GM23338 (cell line): ENCODE measurements at regions not wholly inside any gene's neighbourhood (a gene's known extent, or its start where the extent isn't known, plus 50 kb on each side); places are given as distances from the start of the nearest gene placed in this dataset.

ENCODE experiments used
- ATAC-seq: fragments of 200-7000 bp; cut with Tn5 transposase; 3 replicates; pipeline ENCODE4 v1.9.1; 2020
- DNase-seq: peaks from one replicate; pipeline ENCODE4 v3.0.0-alpha.2; 2015; ENCODE audit warnings: low spot score
- H2AFZ ChIP-seq: fragments of 200-600 bp; sonication (generic); 2 replicates; pipeline ENCODE4 v1.8.0; 2016; ENCODE audit warnings: antibody characterized with exemption, mild to moderate bottlenecking, moderate library complexity
- H3F3A ChIP-seq: fragments of 200-600 bp; sonication (generic); replicated peaks from 2 replicates; pipeline ENCODE4 v1.8.0; 2017; ENCODE audit warnings: antibody characterized with exemption, mixed run types, low read depth
- H3K27ac ChIP-seq: fragments of 200-600 bp; sonication (generic); 2 replicates; pipeline ENCODE4 v1.6.1; 2016; ENCODE audit warnings: low read depth
- H3K27me3 ChIP-seq: fragments of 200-600 bp; sonication (generic); 2 replicates; pipeline ENCODE4 v1.8.0; 2016; ENCODE audit warnings: mild to moderate bottlenecking, mixed run types, moderate library complexity; ENCODE audit not compliant: insufficient read depth
- H3K36me3 ChIP-seq: fragments of 200-600 bp; sonication (generic); 2 replicates; pipeline ENCODE4 v1.8.0; 2016; ENCODE audit warnings: mild to moderate bottlenecking; ENCODE audit not compliant: insufficient read depth
- H3K4me1 ChIP-seq: fragments of 200-600 bp; sonication (generic); 2 replicates; pipeline ENCODE4 v1.8.0; 2016; ENCODE audit warnings: mild to moderate bottlenecking, moderate library complexity; ENCODE audit not compliant: insufficient read depth
- H3K4me2 ChIP-seq: fragments of 200-600 bp; sonication (generic); 2 replicates; pipeline ENCODE4 v1.7.1; 2017; ENCODE audit warnings: mixed run types
- H3K4me3 ChIP-seq: fragments of 200-600 bp; sonication (generic); 2 replicates; pipeline ENCODE4 v1.6.1; 2016; ENCODE audit warnings: mixed run types
- H3K79me2 ChIP-seq: fragments of 200-600 bp; sonication (generic); replicated peaks from 2 replicates; pipeline ENCODE4 v1.8.0; 2017; ENCODE audit warnings: mild to moderate bottlenecking; ENCODE audit not compliant: insufficient read depth
- H3K9me2 ChIP-seq: fragments of 200-600 bp; sonication (generic); 2 replicates; pipeline ENCODE4 v1.8.0; 2017; ENCODE audit not compliant: insufficient read depth
- H4K20me1 ChIP-seq: fragments of 200-600 bp; sonication (generic); replicated peaks from 2 replicates; pipeline ENCODE4 v1.8.0; 2017; ENCODE audit warnings: mild to moderate bottlenecking; ENCODE audit not compliant: insufficient read depth
- H3K27ac Mint-ChIP-seq: 2 replicates; pipeline ENCODE4 v1.8.0; 2020; ENCODE audit warnings: inconsistent platforms, mild to moderate bottlenecking, moderate library complexity, mixed read lengths
- H3K27me3 Mint-ChIP-seq: 3 replicates; pipeline ENCODE4 v1.8.0; 2022; ENCODE audit warnings: low read depth, mild to moderate bottlenecking, moderate library complexity, mixed read lengths, inconsistent platforms; ENCODE audit not compliant: insufficient read depth, poor library complexity
- H3K36me3 Mint-ChIP-seq: 3 replicates; pipeline ENCODE4 v1.8.0; 2021; ENCODE audit warnings: low read depth, mild to moderate bottlenecking, inconsistent platforms, moderate library complexity, mixed read lengths
- H3K4me1 Mint-ChIP-seq: 3 replicates; pipeline ENCODE4 v1.8.0; 2020; ENCODE audit warnings: mild to moderate bottlenecking, inconsistent platforms, mixed read lengths
- H3K4me3 Mint-ChIP-seq: 3 replicates; pipeline ENCODE4 v1.8.0; 2021; ENCODE audit warnings: moderate library complexity, mild to moderate bottlenecking, inconsistent platforms, mixed read lengths
- H3K9me3 Mint-ChIP-seq: 3 replicates; pipeline ENCODE4 v1.8.0; 2020; ENCODE audit warnings: moderate library complexity, mild to moderate bottlenecking, inconsistent platforms, mixed read lengths
- CREB1 ChIP-seq: fragments of 250-450 bp; sonication (Bioruptor Pico); IDR thresholded peaks from 2 replicates; pipeline ENCODE4 v1.5.0; 2020; ENCODE audit warnings: low read depth, mild to moderate bottlenecking, moderate library complexity
- CTCF ChIP-seq, 2 experiments: fragments of 200-600 bp in 1 of 2; sonication (generic) in 1 of 2; conservative IDR thresholded peaks; 2 replicates each; pipeline versions ENCODE4 v1.5.1 to v1.6.1; 2016 to 2017; ENCODE audit warnings: antibody characterized with exemption in 2 of 2, low read depth in 2 of 2, mild to moderate bottlenecking in 2 of 2, moderate library complexity in 1 of 2
- NANOG ChIP-seq: IDR thresholded peaks from 2 replicates; pipeline ENCODE4 v1.6.1; 2016; ENCODE audit warnings: antibody characterized with exemption, borderline replicate concordance
- REST ChIP-seq: IDR thresholded peaks from one replicate; pipeline ENCODE4 v1.6.1; 2018; ENCODE audit warnings: antibody characterized with exemption; ENCODE audit not compliant: unreplicated experiment
- ZNF114 ChIP-seq: fragments of 250-450 bp; sonication (Bioruptor Pico); IDR thresholded peaks from 2 replicates; pipeline ENCODE4 v1.5.0; 2020; ENCODE audit warnings: mild to moderate bottlenecking, moderate library complexity
- ZNF462 ChIP-seq: fragments of 250-450 bp; sonication (Bioruptor Pico); IDR thresholded peaks from 2 replicates; pipeline ENCODE4 v1.5.0; 2020; ENCODE audit warnings: mild to moderate bottlenecking, moderate library complexity

GRCh38 chr4:67380154-67380553 is 165.1 kb downstream of the CENPC start:
- Histone ChIP-seq H3K79me2 (no peaks in the 10 kb centered on the region), H3F3A (no peaks in the 10 kb centered on the region), H3K4me3 (no peak overlapping the region), H3K36me3 (peaks cover 4% of the 10 kb centered on the region; the same call in 1 of the 2 replicates), H2AFZ (no peak overlapping the region), H3K9me2 (peaks cover 4% of the 10 kb centered on the region; the same call in 1 of the 2 replicates), H4K20me1 (no peaks in the 10 kb centered on the region), H3K4me2 (no peak overlapping the region), H3K4me1 (peaks cover under 1% of the 10 kb centered on the region; the same call in 1 of the 2 replicates), H3K27ac (no peak overlapping the region), H3K27me3 (no peaks in the 10 kb centered on the region)
- no peak for DNase-seq
- peaks cover 34% of the 10 kb centered on the region for H3K9me3 Mint-ChIP-seq
- H3K36me3 Mint-ChIP-seq = peaks cover 28% of the 10 kb centered on the region
- H3K27ac Mint-ChIP-seq = no peak overlapping the region
- H3K4me3 Mint-ChIP-seq = no peak overlapping the region
- no peaks in the 10 kb centered on the region for H3K27me3 Mint-ChIP-seq
- ATAC-seq = no peak
- no peak for TF ChIP-seq NANOG
- peaks cover 7% of the 10 kb centered on the region for H3K4me1 Mint-ChIP-seq

- peaks cover 36% of the 10 kb centered on the region for H3K4me1 Mint-ChIP-seq
- Histone ChIP-seq H3K4me2 (no peak overlapping the region), H4K20me1 (no peaks in the 10 kb centered on the region), H3F3A (no peaks in the 10 kb centered on the region), H3K4me1 (peaks cover 23% of the 10 kb centered on the region), H3K4me3 (no peak overlapping the region), H3K36me3 (no peaks in the 10 kb centered on the region), H3K27me3 (no peaks in the 10 kb centered on the region), H2AFZ (no peak overlapping the region), H3K79me2 (no peaks in the 10 kb centered on the region), H3K27ac (no peak overlapping the region), H3K9me2 (peaks cover 8% of the 10 kb centered on the region; the same call in 1 of the 2 replicates)
- H3K36me3 Mint-ChIP-seq = peaks cover 11% of the 10 kb centered on the region
- DNase-seq (no peak), ATAC-seq (no peak)
- no peak overlapping the region for H3K27ac Mint-ChIP-seq
- TF ChIP-seq CREB1 (CRISPR knock-in tag) (no peak), REST (no peak), ZNF462 (no peak), CTCF (conservative IDR thresholded peaks at IDR 0.05; ENCODE audit: low read depth in 2 of 2) (no peak), ZNF114 (CRISPR knock-in tag) (no peak)
- no peak overlapping the region for H3K4me3 Mint-ChIP-seq
- peaks cover 2% of the 10 kb centered on the region for H3K27me3 Mint-ChIP-seq
- H3K9me3 Mint-ChIP-seq = peaks cover 14% of the 10 kb centered on the region
Observed at GRCh38 chr4:67375291-67375690, 170.0 kb downstream of the CENPC start.
